H1 (cell line): ENCODE measurements at regions not wholly inside any gene's neighbourhood (a gene's known extent, or its start where the extent isn't known, plus 50 kb on each side); places are given as distances from the start of the nearest gene placed in this dataset.

Experiments
- CTCF ChIA-PET: fragments of 300-600 bp; sonication (Branson Sonifier 250); formaldehyde crosslinking; loops from one replicate; lab custom pipeline; 2021; ENCODE audit not compliant: partially characterized antibody; lab: Charles Lee
- POLR2A ChIA-PET: fragments of 300-600 bp; sonication (Branson Sonifier 250); formaldehyde crosslinking; loops from one replicate; lab custom pipeline; 2021; ENCODE audit warnings: inconsistent platforms; ENCODE audit not compliant: partially characterized antibody; lab: Charles Lee
- DNase-seq, 2 experiments: peaks; one replicate each; pipeline versions ENCODE4 v3.0.0 to v3.0.0-alpha.2; 2010 to 2022; ENCODE audit warnings: low spot score in 2 of 2, low read depth in 1 of 2, mixed read lengths in 1 of 2
- FAIRE-seq: peaks from 2 replicates; lab custom pipeline; 2011; peaks lifted over from hg19 to GRCh38; lab: Jason Lieb, UNC
- H2AFZ ChIP-seq: 2 replicates; pipeline ENCODE4 v1.8.1; 2012; ENCODE audit warnings: low read length, inconsistent platforms
- H2AK5ac ChIP-seq: 2 replicates; pipeline ENCODE4 v1.6.1; 2013; ENCODE audit warnings: low read depth, low read length
- H2BK120ac ChIP-seq: replicated peaks from 2 replicates; pipeline ENCODE3; 2013; ENCODE audit warnings: low read depth, low read length, inconsistent platforms
- H2BK12ac ChIP-seq: 2 replicates; pipeline ENCODE4 v1.6.1; 2013; ENCODE audit warnings: low read depth, low read length
- H2BK15ac ChIP-seq: 2 replicates; pipeline ENCODE4 v1.6.1; 2013; ENCODE audit warnings: low read length
- H2BK20ac ChIP-seq: 2 replicates; pipeline ENCODE4 v1.6.1; 2013; ENCODE audit warnings: low read length
- H2BK5ac ChIP-seq: 2 replicates; pipeline ENCODE4 v1.6.1; 2013; ENCODE audit warnings: low read depth, low read length
- H3K14ac ChIP-seq: 2 replicates; pipeline ENCODE4 v1.6.1; 2013; ENCODE audit warnings: inconsistent platforms; ENCODE audit not compliant: insufficient read length
- H3K18ac ChIP-seq: 2 replicates; pipeline ENCODE4 v1.6.1; 2013; ENCODE audit warnings: low read length; ENCODE audit errors: extremely low read depth
- H3K23ac ChIP-seq: 2 replicates; pipeline ENCODE4 v1.6.1; 2013; ENCODE audit warnings: inconsistent platforms; ENCODE audit not compliant: insufficient read length
- H3K23me2 ChIP-seq: 2 replicates; pipeline ENCODE4 v1.6.1; 2013; ENCODE audit warnings: low read depth, low read length
- H3K27ac ChIP-seq: 2 replicates; pipeline ENCODE4 v1.6.1; 2011; ENCODE audit warnings: low read depth, low read length, inconsistent platforms
- H3K27me3 ChIP-seq, 4 experiments: replicated peaks in 1 of 4; 1 replicate in 1 of 4; 2 replicates in 3 of 4; pipeline versions ENCODE4 v1.6.1 to v1.8.1; 2011 to 2013; ENCODE audit warnings: low read length in 3 of 4, mild to moderate bottlenecking in 3 of 4, inconsistent platforms in 2 of 4, mixed read lengths in 2 of 4, moderate library complexity in 1 of 4; ENCODE audit not compliant: control insufficient read depth in 3 of 4, insufficient read depth in 3 of 4; ENCODE audit errors: extremely low read depth in 1 of 4
- H3K36me3 ChIP-seq, 4 experiments: 2 replicates each; pipeline versions ENCODE4 v1.6.1 to v1.8.1; 2011 to 2013; ENCODE audit warnings: mild to moderate bottlenecking in 4 of 4, low read length in 3 of 4, moderate library complexity in 2 of 4, control low read depth in 1 of 4, inconsistent platforms in 1 of 4; ENCODE audit not compliant: insufficient read depth in 4 of 4, control insufficient read depth in 2 of 4
- H3K4ac ChIP-seq: replicated peaks from 2 replicates; pipeline ENCODE3; 2013; ENCODE audit warnings: low read length, low read depth, mixed read lengths, inconsistent platforms; ENCODE audit not compliant: insufficient read length
- H3K4me1 ChIP-seq, 4 experiments: replicated peaks in 1 of 4; 1 replicate in 1 of 4; 2 replicates in 3 of 4; pipeline versions ENCODE4 v1.6.1 to v1.8.1; 2011 to 2013; ENCODE audit warnings: low read length in 3 of 4, inconsistent platforms in 2 of 4, mixed read lengths in 1 of 4; ENCODE audit not compliant: insufficient read depth in 4 of 4, control insufficient read depth in 3 of 4
- H3K4me2 ChIP-seq, 2 experiments: 2 replicates each; pipeline versions ENCODE4 v1.6.1 to v1.8.1; 2011 to 2013; ENCODE audit warnings: low read depth in 2 of 2, low read length in 2 of 2, control low read depth in 1 of 2, inconsistent platforms in 1 of 2, mild to moderate bottlenecking in 1 of 2; ENCODE audit not compliant: insufficient read depth in 1 of 2
- H3K4me3 ChIP-seq, 4 experiments: fragments of 200-600, 300-600 bp in 1 of 4; sonication (generic), shearing (Covaris generic), sonication (Bioruptor Twin) in 1 of 4; 2 replicates each; pipeline versions ENCODE4 v1.5.1 to v1.8.1; 2011 to 2016; ENCODE audit warnings: low read length in 4 of 4, low read depth in 3 of 4, control low read depth in 2 of 4, inconsistent platforms in 2 of 4, mild to moderate bottlenecking in 2 of 4, mixed read lengths in 1 of 4, moderate library complexity in 1 of 4; ENCODE audit not compliant: insufficient read depth in 2 of 4; ENCODE audit errors: extremely low read depth in 1 of 4
- H3K56ac ChIP-seq: replicated peaks from 2 replicates; pipeline ENCODE3; 2013; ENCODE audit warnings: low read depth, mild to moderate bottlenecking, mixed read lengths, low read length, inconsistent platforms; ENCODE audit not compliant: insufficient read length
- H3K79me1 ChIP-seq: 2 replicates; pipeline ENCODE4 v1.6.1; 2013; ENCODE audit warnings: low read depth, low read length, control low read depth
- H3K79me2 ChIP-seq, 2 experiments: 2 replicates each; pipeline versions ENCODE4 v1.6.1 to v1.8.1; 2012 to 2013; ENCODE audit warnings: low read length in 2 of 2, mild to moderate bottlenecking in 2 of 2, inconsistent platforms in 1 of 2; ENCODE audit not compliant: insufficient read depth in 2 of 2, control insufficient read depth in 1 of 2
- H3K9ac ChIP-seq, 4 experiments: replicated peaks in 1 of 4; 1 replicate in 1 of 4; 2 replicates in 3 of 4; pipeline versions ENCODE4 v1.6.1 to v1.8.1; 2011 to 2013; ENCODE audit warnings: low read depth in 3 of 4, low read length in 3 of 4, control low read depth in 2 of 4, mild to moderate bottlenecking in 2 of 4, moderate library complexity in 2 of 4, inconsistent platforms in 1 of 4; ENCODE audit errors: extremely low read depth in 1 of 4
- H3K9me3 ChIP-seq, 2 experiments: 2 replicates each; pipeline versions ENCODE4 v1.6.1 to v1.8.1; 2012 to 2013; ENCODE audit warnings: mild to moderate bottlenecking in 2 of 2, moderate library complexity in 2 of 2, control low read depth in 1 of 2, inconsistent platforms in 1 of 2, low read depth in 1 of 2, low read length in 1 of 2, mixed read lengths in 1 of 2; ENCODE audit not compliant: insufficient read depth in 2 of 2
- H4K20me1 ChIP-seq, 2 experiments: replicated peaks in 1 of 2; 2 replicates each; pipeline versions ENCODE3 to v1.8.1; 2011 to 2013; ENCODE audit warnings: inconsistent platforms in 2 of 2, low read length in 2 of 2, mild to moderate bottlenecking in 1 of 2; ENCODE audit not compliant: insufficient read depth in 2 of 2, control insufficient read depth in 1 of 2
- H4K5ac ChIP-seq: 2 replicates; pipeline ENCODE4 v1.6.1; 2013; ENCODE audit warnings: low read length, low read depth, mixed read lengths, inconsistent platforms; ENCODE audit not compliant: insufficient read length
- H4K8ac ChIP-seq: 2 replicates; pipeline ENCODE4 v1.8.0; 2013; ENCODE audit warnings: mild to moderate bottlenecking, moderate library complexity, low read length, inconsistent platforms; ENCODE audit not compliant: insufficient read depth; ENCODE audit errors: extremely low read depth
- H4K91ac ChIP-seq: replicated peaks from 2 replicates; pipeline ENCODE3; 2013; ENCODE audit warnings: low read length, mixed read lengths, inconsistent platforms; ENCODE audit not compliant: insufficient read length
- POLR2AphosphoS5 ChIP-seq: IDR thresholded peaks from 2 replicates; pipeline ENCODE4 v1.6.1; 2011; ENCODE audit warnings: low read depth, low read length
- TAF7 ChIP-seq: optimal IDR thresholded peaks from 2 replicates; pipeline ENCODE3; 2011; ENCODE audit warnings: low read depth, mild to moderate bottlenecking, inconsistent platforms, low read length, moderate library complexity, borderline replicate concordance
- WGBS, 2 experiments: shearing (Covaris generic) in 1 of 2; methylation state at CpG; one replicate each; pipeline versions ENCODE4 v1.1.6 to v1.1.7; 2013 to 2015; ENCODE audit warnings: low lambda C conversion rate in 2 of 2, mixed read lengths in 2 of 2, inconsistent platforms in 1 of 2, low coverage in 1 of 2, missing lambda C conversion rate in 1 of 2; ENCODE audit not compliant: insufficient replicate concordance in 2 of 2, insufficient coverage in 1 of 2, insufficient read length in 1 of 2; ENCODE audit errors: extremely low coverage in 1 of 2, missing lambda C conversion rate in 1 of 2; 5-methylcytosine and 5-hydroxymethylcytosine counted together

DNA sequence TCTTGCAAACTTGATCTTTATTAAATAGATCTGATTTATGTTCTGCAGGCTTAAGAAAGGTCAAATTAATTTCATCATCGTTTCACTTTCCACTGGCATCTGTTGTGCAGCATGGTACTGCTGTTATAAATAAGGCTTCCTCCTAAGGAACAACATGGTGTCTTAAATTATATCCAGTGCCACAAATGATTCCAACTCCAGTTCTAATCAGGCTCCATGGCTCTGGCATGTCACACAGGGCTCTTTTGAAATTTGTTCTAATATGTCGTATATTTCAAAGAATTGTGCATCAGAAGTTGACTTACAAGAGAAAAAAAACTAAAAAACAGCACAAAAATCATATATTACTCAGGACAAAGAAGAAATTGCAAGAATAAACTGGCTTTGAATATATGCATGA, 1090.8 kb upstream of the CELF2 start:
- H3K14ac ChIP-seq, result no peak overlapping the region
- H3K9me3 ChIP-seq, result no peaks in the 10 kb centered on the region
- no peak overlapping the region for H3K56ac ChIP-seq
- no peak overlapping the region for H3K23ac ChIP-seq
- no peaks in the 10 kb centered on the region for H3K79me2 ChIP-seq
- H3K27ac ChIP-seq, result no peak overlapping the region
- no peaks in the 10 kb centered on the region for H3K27me3 ChIP-seq
- H4K20me1 ChIP-seq, result no peaks in the 10 kb centered on the region
- no peak overlapping the region for H3K4me2 ChIP-seq
- no peak for FAIRE-seq
- H2BK12ac ChIP-seq, result no peak overlapping the region
- 93% methylated on average over 2 of the region's 2 CpGs; no CpG with 5 or more reads in 1 of the 2 experiments for WGBS, 2 experiments
- no peak overlapping the region for H2BK20ac ChIP-seq
- CTCF ChIA-PET, result no interaction called here
- H3K4me3 ChIP-seq, result no peak overlapping the region
- no peak overlapping the region for H2BK5ac ChIP-seq
- H3K18ac ChIP-seq, result no peak overlapping the region
- no peak for DNase-seq
- POLR2A ChIA-PET, result no interaction called here
- H2AFZ ChIP-seq, result no peak overlapping the region
- H4K5ac ChIP-seq, result no peak overlapping the region
- no peak overlapping the region for H2BK15ac ChIP-seq
- H3K79me1 ChIP-seq, result no peaks in the 10 kb centered on the region
- no peak overlapping the region for H3K9ac ChIP-seq
- H2AK5ac ChIP-seq, result no peak overlapping the region
- H2BK120ac ChIP-seq, result no peak overlapping the region
- H3K4ac ChIP-seq, result no peak overlapping the region
- H4K8ac ChIP-seq, result no peak overlapping the region
- no peaks in the 10 kb centered on the region for H3K36me3 ChIP-seq
- H3K23me2 ChIP-seq, result no peaks in the 10 kb centered on the region
- H3K4me1 ChIP-seq, result no peaks in the 10 kb centered on the region
- H4K91ac ChIP-seq, result no peak overlapping the region
- TF ChIP-seq POLR2AphosphoS5 (no peak), TAF7 (no peak)
